ENCODE measurements at regions not wholly inside any gene's neighbourhood (a gene's known extent, or its start where the extent isn't known, plus 50 kb on each side); places are given as distances from the start of the nearest gene placed in this dataset.

- H3K4me2 ChIP-seq (ENCODE audit: low read length): no peak overlapping the region
- no peaks in the 10 kb centered on the region for H4K20me1 ChIP-seq (ENCODE audit: insufficient read depth)
- no peak overlapping the region for H2AFZ ChIP-seq (ENCODE audit: low read depth, low read length)
- no peak overlapping the region for H3K9ac ChIP-seq (ENCODE audit: low read length)
- TF ChIP-seq MXI1 (conservative IDR thresholded peaks at IDR 0.05; ENCODE audit: poor library complexity, severe bottlenecking) (no peak), REST (IDR thresholded peaks at IDR 0.05; ENCODE audit: borderline replicate concordance) (no peak), CTCF (IDR thresholded peaks at IDR 0.05; ENCODE audit: poor library complexity, severe bottlenecking) (no peak), TAF1 (IDR thresholded peaks at IDR 0.05; ENCODE audit: low read depth) (no peak), EP300 (conservative IDR thresholded peaks at IDR 0.05; ENCODE audit: poor library complexity, severe bottlenecking) (no peak)
- H3K9me2 ChIP-seq (ENCODE audit: insufficient read depth, low read length): no peaks in the 10 kb centered on the region
- H3K36me3 ChIP-seq (ENCODE audit: insufficient read depth, low read length): no peaks in the 10 kb centered on the region
- H3K79me2 ChIP-seq (replicated peaks; ENCODE audit: insufficient read depth, low read length): no peaks in the 10 kb centered on the region
- H3K9me3 ChIP-seq (ENCODE audit: low read length): no peaks in the 10 kb centered on the region
- no peak overlapping the region for H3K27ac ChIP-seq (ENCODE audit: low read length)
- no peaks in the 10 kb centered on the region for H3F3A ChIP-seq (ENCODE audit: insufficient read depth, low read length, poor library complexity, severe bottlenecking)
- H3K27me3 ChIP-seq (ENCODE audit: insufficient read depth, low read depth, low read length): peaks cover 5% of the 10 kb centered on the region
- no peak overlapping the region for H3K4me3 ChIP-seq (ENCODE audit: low read length)
Observed at GRCh38 chr1:222463059-222463730, 84.7 kb downstream of the HHIPL2 start.

- TF ChIP-seq EZH2 (IDR thresholded peaks at IDR 0.05; ENCODE audit: borderline replicate concordance, insufficient read depth, low read length, poor library complexity, severe bottlenecking) (no peak), SMC3 (conservative IDR thresholded peaks at IDR 0.05; ENCODE audit: poor library complexity) (no peak), TAF1 (IDR thresholded peaks at IDR 0.05; ENCODE audit: low read depth) (no peak), MXI1 (conservative IDR thresholded peaks at IDR 0.05; ENCODE audit: poor library complexity, severe bottlenecking) (no peak), EP300 (conservative IDR thresholded peaks at IDR 0.05; ENCODE audit: poor library complexity, severe bottlenecking) (no peak), REST (IDR thresholded peaks at IDR 0.05; ENCODE audit: borderline replicate concordance) (no peak), CTCF (IDR thresholded peaks at IDR 0.05; ENCODE audit: poor library complexity, severe bottlenecking) (no peak), RAD21 (conservative IDR thresholded peaks at IDR 0.05) (no peak), POLR2AphosphoS5 (IDR thresholded peaks at IDR 0.05) (no peak)
- H3K79me2 ChIP-seq (replicated peaks; ENCODE audit: insufficient read depth, low read length): no peaks in the 10 kb centered on the region
Observed at GRCh38 chr1:222462601-222463000, 85.3 kb downstream of the HHIPL2 start.

More at GRCh38 chr1:222462601-222463000, 85.3 kb downstream of the HHIPL2 start:
- H3K9me3 ChIP-seq (ENCODE audit: low read length): no peaks in the 10 kb centered on the region
- H3K9ac ChIP-seq (ENCODE audit: low read length): no peak overlapping the region
- no peaks in the 10 kb centered on the region for H3K9me2 ChIP-seq (ENCODE audit: insufficient read depth, low read length)
- no peaks in the 10 kb centered on the region for H3K36me3 ChIP-seq (ENCODE audit: insufficient read depth, low read length)
- no peak overlapping the region for H3K4me3 ChIP-seq (ENCODE audit: low read length)
- H3K4me2 ChIP-seq (ENCODE audit: low read length): no peak overlapping the region
- H3K27ac ChIP-seq (ENCODE audit: low read length): no peak overlapping the region
- no peaks in the 10 kb centered on the region for H4K20me1 ChIP-seq (ENCODE audit: insufficient read depth)
- H3K27me3 ChIP-seq (ENCODE audit: insufficient read depth, low read depth, low read length): peaks cover 5% of the 10 kb centered on the region
- no peaks in the 10 kb centered on the region for H3F3A ChIP-seq (ENCODE audit: insufficient read depth, low read length, poor library complexity, severe bottlenecking)
- H2AFZ ChIP-seq (ENCODE audit: low read depth, low read length): no peak overlapping the region

Data from neural cell (in vitro differentiated cells).